ENCODE measurements at regions not wholly inside any gene's neighbourhood (a gene's known extent, or its start where the extent isn't known, plus 50 kb on each side); places are given as distances from the start of the nearest gene placed in this dataset.

GRCh38 chr12:108040947-108041346 is 88.1 kb upstream of the WSCD2 start:
- TF ChIP-seq, protein P1, sequence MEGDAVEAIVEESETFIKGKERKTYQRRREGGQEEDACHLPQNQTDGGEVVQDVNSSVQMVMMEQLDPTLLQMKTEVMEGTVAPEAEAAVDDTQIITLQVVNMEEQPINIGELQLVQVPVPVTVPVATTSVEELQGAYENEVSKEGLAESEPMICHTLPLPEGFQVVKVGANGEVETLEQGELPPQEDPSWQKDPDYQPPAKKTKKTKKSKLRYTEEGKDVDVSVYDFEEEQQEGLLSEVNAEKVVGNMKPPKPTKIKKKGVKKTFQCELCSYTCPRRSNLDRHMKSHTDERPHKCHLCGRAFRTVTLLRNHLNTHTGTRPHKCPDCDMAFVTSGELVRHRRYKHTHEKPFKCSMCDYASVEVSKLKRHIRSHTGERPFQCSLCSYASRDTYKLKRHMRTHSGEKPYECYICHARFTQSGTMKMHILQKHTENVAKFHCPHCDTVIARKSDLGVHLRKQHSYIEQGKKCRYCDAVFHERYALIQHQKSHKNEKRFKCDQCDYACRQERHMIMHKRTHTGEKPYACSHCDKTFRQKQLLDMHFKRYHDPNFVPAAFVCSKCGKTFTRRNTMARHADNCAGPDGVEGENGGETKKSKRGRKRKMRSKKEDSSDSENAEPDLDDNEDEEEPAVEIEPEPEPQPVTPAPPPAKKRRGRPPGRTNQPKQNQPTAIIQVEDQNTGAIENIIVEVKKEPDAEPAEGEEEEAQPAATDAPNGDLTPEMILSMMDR (IDR thresholded peaks at IDR 0.05; ENCODE audit: low read depth, low read length, poor library complexity, severe bottlenecking): no peak
- no peak for TF ChIP-seq EZH2phosphoT487 (IDR thresholded peaks at IDR 0.05; ENCODE audit: borderline replicate concordance, low read length)
- Histone ChIP-seq H3K9me3 (ENCODE audit: control insufficient read depth, insufficient read depth, low read length) (no peaks in the 10 kb centered on the region), H3K4me1 (ENCODE audit: control insufficient read depth, low read length) (no peaks in the 10 kb centered on the region), H3K79me2 (ENCODE audit: control insufficient read depth, low read length) (no peaks in the 10 kb centered on the region), H3F3A (ENCODE audit: control insufficient read depth, insufficient read depth) (no peaks in the 10 kb centered on the region), H3K36me3 (ENCODE audit: control insufficient read depth, low read length) (no peaks in the 10 kb centered on the region), H3K27me3 (ENCODE audit: control insufficient read depth, low read length) (peaks cover 3% of the 10 kb centered on the region; the same call in 1 of the 2 replicates), H3K4me3 (ENCODE audit: low read length) (no peak overlapping the region), H4K20me1 (ENCODE audit: control insufficient read depth, insufficient read depth, low read depth, low read length) (no peaks in the 10 kb centered on the region), H3K9me2 (replicated peaks; ENCODE audit: control insufficient read depth, low read length) (no peaks in the 10 kb centered on the region), H3K4me2 (ENCODE audit: low read length) (no peak overlapping the region), H3K27ac (ENCODE audit: low read depth, low read length) (no peak overlapping the region)

GRCh38 chr12:108043286-108043685 is 85.8 kb upstream of the WSCD2 start:
- TF ChIP-seq, protein P1 (IDR thresholded peaks at IDR 0.05; ENCODE audit: low read depth, low read length, poor library complexity, severe bottlenecking): no peak
- TF ChIP-seq EZH2phosphoT487 (IDR thresholded peaks at IDR 0.05; ENCODE audit: borderline replicate concordance, low read length): no peak
- H3K9me2 ChIP-seq (replicated peaks; ENCODE audit: control insufficient read depth, low read length): no peaks in the 10 kb centered on the region
- no peaks in the 10 kb centered on the region for H3K79me2 ChIP-seq (ENCODE audit: control insufficient read depth, low read length)
- no peak overlapping the region for H3K4me2 ChIP-seq (ENCODE audit: low read length)
- H3K9me3 ChIP-seq (ENCODE audit: control insufficient read depth, insufficient read depth, low read length): no peaks in the 10 kb centered on the region
- peaks cover 5% of the 10 kb centered on the region for H3K27me3 ChIP-seq (ENCODE audit: control insufficient read depth, low read length)
- H3K4me1 ChIP-seq (ENCODE audit: control insufficient read depth, low read length): no peaks in the 10 kb centered on the region
- H3K36me3 ChIP-seq (ENCODE audit: control insufficient read depth, low read length): no peaks in the 10 kb centered on the region
- H4K20me1 ChIP-seq (ENCODE audit: control insufficient read depth, insufficient read depth, low read depth, low read length): no peaks in the 10 kb centered on the region
- H3K4me3 ChIP-seq (ENCODE audit: low read length): no peak overlapping the region
- H3K27ac ChIP-seq (ENCODE audit: low read depth, low read length): no peak overlapping the region
- H3F3A ChIP-seq (ENCODE audit: control insufficient read depth, insufficient read depth): no peaks in the 10 kb centered on the region

- no peaks in the 10 kb centered on the region for H3F3A ChIP-seq (ENCODE audit: control insufficient read depth, insufficient read depth)
- H3K4me3 ChIP-seq (ENCODE audit: low read length): no peak overlapping the region
- no peak overlapping the region for H3K27ac ChIP-seq (ENCODE audit: low read depth, low read length)
- H3K36me3 ChIP-seq (ENCODE audit: control insufficient read depth, low read length): no peaks in the 10 kb centered on the region
- no peaks in the 10 kb centered on the region for H3K4me1 ChIP-seq (ENCODE audit: control insufficient read depth, low read length)
- no peaks in the 10 kb centered on the region for H3K79me2 ChIP-seq (ENCODE audit: control insufficient read depth, low read length)
- TF ChIP-seq, protein P1 (IDR thresholded peaks at IDR 0.05; ENCODE audit: low read depth, low read length, poor library complexity, severe bottlenecking): no peak
- TF ChIP-seq EZH2phosphoT487 (IDR thresholded peaks at IDR 0.05; ENCODE audit: borderline replicate concordance, low read length): no peak
- no peaks in the 10 kb centered on the region for H3K9me2 ChIP-seq (replicated peaks; ENCODE audit: control insufficient read depth, low read length)
- peaks cover 5% of the 10 kb centered on the region for H3K27me3 ChIP-seq (ENCODE audit: control insufficient read depth, low read length)
- H4K20me1 ChIP-seq (ENCODE audit: control insufficient read depth, insufficient read depth, low read depth, low read length): no peaks in the 10 kb centered on the region
- no peak overlapping the region for H3K4me2 ChIP-seq (ENCODE audit: low read length)
- no peaks in the 10 kb centered on the region for H3K9me3 ChIP-seq (ENCODE audit: control insufficient read depth, insufficient read depth, low read length)
Measured at GRCh38 chr12:108043750-108044533, 85.1 kb upstream of the WSCD2 start.

Data from DOHH2 (cell line).